ENCODE measurements at regions not wholly inside any gene's neighbourhood (a gene's known extent, or its start where the extent isn't known, plus 50 kb on each side); places are given as distances from the start of the nearest gene placed in this dataset.
"Not testable (repeated sequence)": the region's sequence is repeated elsewhere in the genome, so short reads cannot be mapped to it uniquely, and the experiment has no call there.

- Histone ChIP-seq H3K4me3 (ENCODE audit: low read length) (no peak overlapping the region), H3K79me2 (replicated peaks; ENCODE audit: insufficient read depth, low read length) (no peaks in the 10 kb centered on the region), H3K9me3 (ENCODE audit: low read length) (no peaks in the 10 kb centered on the region), H3K36me3 (ENCODE audit: insufficient read depth, low read length) (no peaks in the 10 kb centered on the region), H3K9me2 (ENCODE audit: insufficient read depth, low read length) (no peaks in the 10 kb centered on the region), H3K9ac (ENCODE audit: low read length) (no peak overlapping the region), H3F3A (ENCODE audit: insufficient read depth, low read length, poor library complexity, severe bottlenecking) (no peaks in the 10 kb centered on the region), H2AFZ (ENCODE audit: low read depth, low read length) (no peak overlapping the region), H4K20me1 (ENCODE audit: insufficient read depth) (no peaks in the 10 kb centered on the region), H3K27ac (ENCODE audit: low read length) (no peak overlapping the region), H3K27me3 (ENCODE audit: insufficient read depth, low read depth, low read length) (no peaks in the 10 kb centered on the region), H3K4me2 (ENCODE audit: low read length) (no peak overlapping the region)
- TF ChIP-seq REST (IDR thresholded peaks at IDR 0.05; ENCODE audit: borderline replicate concordance), result no peak
- TF ChIP-seq TAF1 (IDR thresholded peaks at IDR 0.05; ENCODE audit: low read depth), result no peak
- no peak for TF ChIP-seq POLR2AphosphoS5 (IDR thresholded peaks at IDR 0.05)
- TF ChIP-seq RAD21 (conservative IDR thresholded peaks at IDR 0.05), result no peak
- no peak for TF ChIP-seq CTCF (IDR thresholded peaks at IDR 0.05; ENCODE audit: poor library complexity, severe bottlenecking)
- TF ChIP-seq EZH2 (IDR thresholded peaks at IDR 0.05; ENCODE audit: borderline replicate concordance, insufficient read depth, low read length, poor library complexity, severe bottlenecking), result no peak
- no peak for TF ChIP-seq EP300 (conservative IDR thresholded peaks at IDR 0.05; ENCODE audit: poor library complexity, severe bottlenecking)
- no peak for TF ChIP-seq SMC3 (conservative IDR thresholded peaks at IDR 0.05; ENCODE audit: poor library complexity)
- no peak for TF ChIP-seq MXI1 (conservative IDR thresholded peaks at IDR 0.05; ENCODE audit: poor library complexity, severe bottlenecking)
These were observed 59.3 kb upstream of the IZUMO1R start for GRCh38 chr11:94245121-94245520.

GRCh38 chr11:94248301-94248700 lies 56.1 kb upstream of the IZUMO1R start:
- not testable (repeated sequence) for H3K27ac ChIP-seq (ENCODE audit: low read length); H3K9me2 ChIP-seq (ENCODE audit: insufficient read depth, low read length); H3K9me3 ChIP-seq (ENCODE audit: low read length); H4K20me1 ChIP-seq (ENCODE audit: insufficient read depth); H3F3A ChIP-seq (ENCODE audit: insufficient read depth, low read length, poor library complexity, severe bottlenecking); H3K4me3 ChIP-seq (ENCODE audit: low read length); H3K36me3 ChIP-seq (ENCODE audit: insufficient read depth, low read length); H2AFZ ChIP-seq (ENCODE audit: low read depth, low read length); H3K27me3 ChIP-seq (ENCODE audit: insufficient read depth, low read depth, low read length); H3K4me2 ChIP-seq (ENCODE audit: low read length); H3K79me2 ChIP-seq (replicated peaks; ENCODE audit: insufficient read depth, low read length); H3K9ac ChIP-seq (ENCODE audit: low read length)

- no peaks in the 10 kb centered on the region for H3K9me3 ChIP-seq (ENCODE audit: low read length)
- no peaks in the 10 kb centered on the region for H4K20me1 ChIP-seq (ENCODE audit: insufficient read depth)
- TF ChIP-seq POLR2AphosphoS5 (IDR thresholded peaks at IDR 0.05), result no peak
- TF ChIP-seq SMC3 (conservative IDR thresholded peaks at IDR 0.05; ENCODE audit: poor library complexity), result no peak
- no peak overlapping the region for H2AFZ ChIP-seq (ENCODE audit: low read depth, low read length)
- H3K9me2 ChIP-seq (ENCODE audit: insufficient read depth, low read length), result no peaks in the 10 kb centered on the region
- no peaks in the 10 kb centered on the region for H3K79me2 ChIP-seq (replicated peaks; ENCODE audit: insufficient read depth, low read length)
- H3K36me3 ChIP-seq (ENCODE audit: insufficient read depth, low read length), result no peaks in the 10 kb centered on the region
- H3K4me3 ChIP-seq (ENCODE audit: low read length), result no peak overlapping the region
- no peak overlapping the region for H3K9ac ChIP-seq (ENCODE audit: low read length)
- H3K4me2 ChIP-seq (ENCODE audit: low read length), result no peak overlapping the region
- no peak overlapping the region for H3K27ac ChIP-seq (ENCODE audit: low read length)
- H3K27me3 ChIP-seq (ENCODE audit: insufficient read depth, low read depth, low read length), result no peaks in the 10 kb centered on the region
- H3F3A ChIP-seq (ENCODE audit: insufficient read depth, low read length, poor library complexity, severe bottlenecking), result no peaks in the 10 kb centered on the region
These were observed 50.2 kb upstream of the IZUMO1R start for GRCh38 chr11:94254214-94254613.
